Lung (tissue), 11 donors: ENCODE measurements at regions not wholly inside any gene's neighbourhood (a gene's known extent, or its start where the extent isn't known, plus 50 kb on each side); places are given as distances from the start of the nearest gene placed in this dataset.

Source experiments
- ATAC-seq: fragments of 200-7000 bp; cut with Tn5 transposase; one replicate; pipeline ENCODE4 v1.9.1; 2020; ENCODE audit warnings: moderate number of reproducible peaks; ENCODE audit not compliant: insufficient read depth, low FRiP score
- DNase-seq, 3 donors: peaks; one replicate each; pipeline ENCODE4 v3.0.0-alpha.2; 2013 to 2017
- H3K27ac ChIP-seq, 2 donors: one replicate each; pipeline ENCODE4 v1.5.1; 2013; ENCODE audit warnings: mild to moderate bottlenecking in 2 of 2, moderate library complexity in 2 of 2, control low read depth in 1 of 2, inconsistent platforms in 1 of 2, low read depth in 1 of 2, low read length in 1 of 2
- H3K27me3 ChIP-seq, 3 donors: one replicate each; pipeline ENCODE4 v1.5.1; 2013; ENCODE audit warnings: low read length in 2 of 3; ENCODE audit not compliant: control insufficient read depth in 3 of 3, insufficient read depth in 3 of 3
- H3K36me3 ChIP-seq, 4 donors: one replicate each; pipeline ENCODE4 v1.5.1; 2013; ENCODE audit warnings: low read length in 4 of 4, mild to moderate bottlenecking in 1 of 4, moderate library complexity in 1 of 4; ENCODE audit not compliant: control insufficient read depth in 4 of 4, insufficient read depth in 4 of 4
- H3K4me1 ChIP-seq, 5 donors: one replicate each; pipeline ENCODE4 v1.5.1; 2013; ENCODE audit warnings: low read length in 5 of 5, mild to moderate bottlenecking in 2 of 5, moderate library complexity in 1 of 5; ENCODE audit not compliant: control insufficient read depth in 5 of 5, insufficient read depth in 5 of 5
- H3K4me3 ChIP-seq: one replicate; pipeline ENCODE4 v1.5.1; 2013; ENCODE audit warnings: mild to moderate bottlenecking, control low read depth, moderate library complexity
- H3K9ac ChIP-seq, 2 donors: one replicate each; pipeline ENCODE4 v1.5.1; 2013; ENCODE audit warnings: low read length in 2 of 2, control low read depth in 1 of 2; ENCODE audit not compliant: insufficient read depth in 1 of 2
- H3K9me3 ChIP-seq, 4 donors: one replicate each; pipeline ENCODE4 v1.5.1; 2013; ENCODE audit warnings: low read length in 3 of 4, mild to moderate bottlenecking in 1 of 4, moderate library complexity in 1 of 4; ENCODE audit not compliant: control insufficient read depth in 4 of 4, insufficient read depth in 3 of 4
- WGBS, 2 donors: extraction: QIAGEN DNeasy Blood & Tissue Kit; methylation state at CpG; one replicate each; pipeline ENCODE4 v1.1.7; 2013; 5-methylcytosine and 5-hydroxymethylcytosine counted together
- TF ChIP-seq, protein P1 (sequence below): IDR thresholded peaks from 2 replicates; pipeline ENCODE4 v1.5.1; 2012; ENCODE audit warnings: mild to moderate bottlenecking; ENCODE audit errors: control extremely low read depth, extremely low read depth
- donor health status: control.
- donor health status: control.
- donor health status: Bipolar disorder and iron deficiency.
- donor health status: healthy.
- donor health status: DM: yes; HTN: yes; CAD: no.

DNA sequence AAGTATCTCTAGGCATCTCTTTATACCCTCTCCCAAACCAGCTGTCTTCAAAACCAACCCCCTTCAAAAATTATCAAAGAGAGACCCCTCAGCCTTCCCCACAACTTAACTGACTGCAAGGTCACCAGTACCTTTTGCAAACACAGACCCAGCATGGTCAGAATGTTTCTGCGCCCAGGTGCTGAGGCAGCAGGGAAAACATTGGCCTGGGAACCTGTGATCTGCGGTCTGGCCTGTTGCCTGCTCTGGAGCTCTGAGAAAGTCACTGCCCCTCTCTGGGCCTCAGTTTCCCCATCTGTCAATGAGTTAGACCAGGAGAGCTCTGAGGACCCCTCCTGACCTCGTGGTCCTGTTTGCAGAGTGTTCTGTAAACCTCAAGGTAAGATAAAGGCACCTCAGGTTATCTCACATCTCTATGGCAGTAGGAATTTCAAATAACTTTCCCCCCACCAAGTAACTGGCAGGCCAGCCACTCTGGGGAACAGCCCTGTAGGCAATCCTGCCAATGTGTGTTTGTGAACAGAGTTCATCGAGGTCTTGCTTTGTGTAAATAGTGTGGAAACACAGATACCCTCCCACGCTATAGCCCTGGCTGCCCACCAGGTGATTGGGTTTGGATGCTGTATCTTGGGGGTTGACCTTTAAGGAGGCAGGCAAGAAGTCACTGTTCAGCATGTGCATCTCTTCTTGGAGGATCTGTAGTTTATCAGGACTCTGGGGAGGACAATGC, 50.0 kb upstream of the SMAD6 start:
- Histone ChIP-seq H3K9ac (no peak overlapping the region), H3K9me3 (peaks cover 0 to 3% (median 0%) of the 10 kb centered on the region in 4 donors), H3K27ac (peak overlapping the region in 1 of 2 donors; percentile 54), H3K36me3 (no peaks in the 10 kb centered on the region), H3K27me3 (no peaks in the 10 kb centered on the region), H3K4me1 (peaks cover 0 to 32% (median 6%) of the 10 kb centered on the region in 5 donors), H3K4me3 (no peak overlapping the region)
- TF ChIP-seq, protein P1, sequence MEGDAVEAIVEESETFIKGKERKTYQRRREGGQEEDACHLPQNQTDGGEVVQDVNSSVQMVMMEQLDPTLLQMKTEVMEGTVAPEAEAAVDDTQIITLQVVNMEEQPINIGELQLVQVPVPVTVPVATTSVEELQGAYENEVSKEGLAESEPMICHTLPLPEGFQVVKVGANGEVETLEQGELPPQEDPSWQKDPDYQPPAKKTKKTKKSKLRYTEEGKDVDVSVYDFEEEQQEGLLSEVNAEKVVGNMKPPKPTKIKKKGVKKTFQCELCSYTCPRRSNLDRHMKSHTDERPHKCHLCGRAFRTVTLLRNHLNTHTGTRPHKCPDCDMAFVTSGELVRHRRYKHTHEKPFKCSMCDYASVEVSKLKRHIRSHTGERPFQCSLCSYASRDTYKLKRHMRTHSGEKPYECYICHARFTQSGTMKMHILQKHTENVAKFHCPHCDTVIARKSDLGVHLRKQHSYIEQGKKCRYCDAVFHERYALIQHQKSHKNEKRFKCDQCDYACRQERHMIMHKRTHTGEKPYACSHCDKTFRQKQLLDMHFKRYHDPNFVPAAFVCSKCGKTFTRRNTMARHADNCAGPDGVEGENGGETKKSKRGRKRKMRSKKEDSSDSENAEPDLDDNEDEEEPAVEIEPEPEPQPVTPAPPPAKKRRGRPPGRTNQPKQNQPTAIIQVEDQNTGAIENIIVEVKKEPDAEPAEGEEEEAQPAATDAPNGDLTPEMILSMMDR = no peak
- DNase-seq (no peak), ATAC-seq (no peak)
- WGBS, 2 donors = 70 to 85% methylated on average over 5 of the region's 5 CpGs
